IMR-90 (cell line): ENCODE measurements at regions not wholly inside any gene's neighbourhood (a gene's known extent, or its start where the extent isn't known, plus 50 kb on each side); places are given as distances from the start of the nearest gene placed in this dataset.

Experiments
- ATAC-seq: fragments of 200-7000 bp; cut with Tn5 transposase; 2 replicates; pipeline ENCODE4 v1.9.1; 2020; ENCODE audit warnings: low read depth, mild to moderate bottlenecking, moderate library complexity
- BruUV-seq: library from RNA; stranded (reverse); fragments of 400-500 nt; replicated peaks from 2 replicates; lab custom pipeline; 2021; lab: Mats Ljungman, UMichigan
- CTCF ChIA-PET: fragments of 300-600 bp; formaldehyde crosslinking; extraction: SDS; loops from one replicate; lab custom pipeline; 2021; ENCODE audit warnings: antibody characterized with exemption; lab: Yijun Ruan, JAX
- POLR2A ChIA-PET: fragments of 300-600 bp; sonication (Branson Sonifier 250); formaldehyde crosslinking; loops from one replicate; lab custom pipeline; 2022; ENCODE audit warnings: antibody characterized with exemption; ENCODE audit not compliant: unreplicated experiment; lab: Charles Lee
- DNase-seq: peaks from one replicate; pipeline ENCODE4 v3.0.0; 2013
- H2AFZ ChIP-seq: replicated peaks from 2 replicates; pipeline ENCODE3; 2013; ENCODE audit warnings: low read length, mild to moderate bottlenecking; ENCODE audit not compliant: poor library complexity
- H2AK5ac ChIP-seq: 2 replicates; pipeline ENCODE4 v1.6.1; 2013; ENCODE audit warnings: low read depth, low read length, inconsistent platforms
- H2AK9ac ChIP-seq: replicated peaks from 2 replicates; pipeline ENCODE3; 2013; ENCODE audit warnings: mild to moderate bottlenecking, low read depth, low read length, moderate library complexity; ENCODE audit not compliant: poor library complexity
- H2BK120ac ChIP-seq: 2 replicates; pipeline ENCODE4 v1.6.1; 2013; ENCODE audit warnings: low read depth, low read length, inconsistent platforms
- H2BK15ac ChIP-seq: 3 replicates; pipeline ENCODE4 v1.6.1; 2013; ENCODE audit warnings: low read depth, low read length, inconsistent platforms
- H2BK20ac ChIP-seq: 2 replicates; pipeline ENCODE4 v1.6.1; 2013; ENCODE audit warnings: low read depth, mild to moderate bottlenecking, inconsistent platforms, low read length, moderate library complexity
- H2BK5ac ChIP-seq: 2 replicates; pipeline ENCODE4 v1.6.1; 2013; ENCODE audit warnings: mild to moderate bottlenecking, low read depth, low read length, inconsistent platforms; ENCODE audit not compliant: poor library complexity, severe bottlenecking
- H3K14ac ChIP-seq: replicated peaks from 2 replicates; pipeline ENCODE4 v1.6.1; 2013; ENCODE audit warnings: low read depth, low read length, inconsistent platforms
- H3K18ac ChIP-seq: 2 replicates; pipeline ENCODE4 v1.6.1; 2013; ENCODE audit warnings: low read depth, low read length, control low read depth
- H3K23ac ChIP-seq: 2 replicates; pipeline ENCODE4 v1.6.1; 2013; ENCODE audit warnings: low read depth, low read length, inconsistent platforms
- H3K27ac ChIP-seq: 2 replicates; pipeline ENCODE4 v1.5.1; 2013; ENCODE audit warnings: mild to moderate bottlenecking, control low read depth, low read length; ENCODE audit not compliant: insufficient read depth
- H3K27me3 ChIP-seq: 2 replicates; pipeline ENCODE4 v1.6.1; 2013; ENCODE audit warnings: low read length; ENCODE audit not compliant: control insufficient read depth, insufficient read depth
- H3K36me3 ChIP-seq: 2 replicates; pipeline ENCODE4 v1.6.1; 2013; ENCODE audit warnings: low read length, mixed read lengths; ENCODE audit not compliant: control insufficient read depth, insufficient read depth
- H3K4ac ChIP-seq: 2 replicates; pipeline ENCODE4 v1.6.1; 2013; ENCODE audit warnings: low read depth, low read length, inconsistent platforms
- H3K4me1 ChIP-seq: 2 replicates; pipeline ENCODE4 v1.6.1; 2013; ENCODE audit warnings: low read length, mixed read lengths; ENCODE audit not compliant: control insufficient read depth, insufficient read depth
- H3K4me2 ChIP-seq: 2 replicates; pipeline ENCODE4 v1.6.1; 2013; ENCODE audit warnings: low read depth, mild to moderate bottlenecking, control low read depth, low read length, moderate library complexity
- H3K4me3 ChIP-seq: 2 replicates; pipeline ENCODE4 v1.5.1; 2013; ENCODE audit warnings: low read depth, mild to moderate bottlenecking, control low read depth, low read length, moderate library complexity; ENCODE audit not compliant: insufficient read depth
- H3K56ac ChIP-seq: 2 replicates; pipeline ENCODE4 v1.6.1; 2013; ENCODE audit warnings: low read length, inconsistent platforms; ENCODE audit not compliant: insufficient read depth; ENCODE audit errors: extremely low read depth
- H3K79me1 ChIP-seq, 2 experiments: 2 replicates each; pipeline ENCODE4 v1.6.1; 2013; ENCODE audit warnings: low read length in 2 of 2, inconsistent platforms in 1 of 2, low read depth in 1 of 2
- H3K9ac ChIP-seq: 2 replicates; pipeline ENCODE4 v1.6.1; 2013; ENCODE audit warnings: low read depth, low read length, control low read depth
- H3K9me1 ChIP-seq: 2 replicates; pipeline ENCODE4 v1.6.1; 2013; ENCODE audit warnings: low read length, inconsistent platforms; ENCODE audit not compliant: insufficient read depth
- H3K9me3 ChIP-seq: 2 replicates; pipeline ENCODE4 v1.6.1; 2013; ENCODE audit warnings: low read length; ENCODE audit not compliant: control insufficient read depth, insufficient read depth
- H4K20me1 ChIP-seq: 2 replicates; pipeline ENCODE4 v1.6.1; 2013; ENCODE audit warnings: low read length, inconsistent platforms; ENCODE audit not compliant: insufficient read depth
- H4K5ac ChIP-seq: 2 replicates; pipeline ENCODE4 v1.6.1; 2013; ENCODE audit warnings: mild to moderate bottlenecking, low read depth, low read length, control low read depth
- H4K8ac ChIP-seq, 2 experiments: 2 replicates each; pipeline ENCODE4 v1.6.1; 2013; ENCODE audit warnings: low read depth in 2 of 2, low read length in 2 of 2, control low read depth in 1 of 2, inconsistent platforms in 1 of 2
- H4K91ac ChIP-seq: 2 replicates; pipeline ENCODE4 v1.6.1; 2013; ENCODE audit warnings: low read depth, low read length, inconsistent platforms; ENCODE audit not compliant: insufficient read depth
- BHLHE40 ChIP-seq: fragments of 150-350 bp; IDR thresholded peaks from 2 replicates; pipeline ENCODE4 v1.6.1; 2016; ENCODE audit warnings: mild to moderate bottlenecking, low read depth, low read length
- CEBPB ChIP-seq: IDR thresholded peaks from 2 replicates; pipeline ENCODE4 v1.6.1; 2012; ENCODE audit warnings: low read depth, low read length, improper control_type of control experiment
- CHD1 ChIP-seq: IDR thresholded peaks from 2 replicates; pipeline ENCODE4 v1.6.1; 2012; ENCODE audit warnings: low read depth, low read length, improper control_type of control experiment
- CTCF ChIP-seq: conservative IDR thresholded peaks from 2 replicates; pipeline ENCODE4 v1.5.1; 2012; ENCODE audit warnings: mild to moderate bottlenecking, low read depth, low read length, improper control_type of control experiment
- FOS ChIP-seq: fragments of 150-350 bp; IDR thresholded peaks from 2 replicates; pipeline ENCODE4 v1.6.1; 2016; ENCODE audit warnings: low read depth, low read length
- MAFK ChIP-seq: IDR thresholded peaks from 2 replicates; pipeline ENCODE4 v1.6.1; 2012; ENCODE audit warnings: low read depth, low read length, improper control_type of control experiment
- MAZ ChIP-seq: IDR thresholded peaks from 2 replicates; pipeline ENCODE4 v1.6.1; 2012; ENCODE audit warnings: low read depth, mild to moderate bottlenecking, low read length, improper control_type of control experiment, moderate library complexity, borderline replicate concordance
- MXI1 ChIP-seq: IDR thresholded peaks from 2 replicates; pipeline ENCODE4 v1.6.1; 2012; ENCODE audit warnings: low read depth, mild to moderate bottlenecking, low read length, moderate library complexity, borderline replicate concordance
- POLR2A ChIP-seq: IDR thresholded peaks from 2 replicates; pipeline ENCODE4 v1.6.1; 2012; ENCODE audit warnings: mild to moderate bottlenecking, low read depth, low read length
- RAD21 ChIP-seq: IDR thresholded peaks from 2 replicates; pipeline ENCODE4 v1.6.1; 2012; ENCODE audit warnings: low read length, improper control_type of control experiment
- RCOR1 ChIP-seq: IDR thresholded peaks from 2 replicates; pipeline ENCODE4 v1.6.1; 2012; ENCODE audit warnings: mild to moderate bottlenecking, low read length, improper control_type of control experiment; ENCODE audit not compliant: insufficient replicate concordance
- RFX5 ChIP-seq: IDR thresholded peaks from 2 replicates; pipeline ENCODE4 v1.8.0; 2012; ENCODE audit warnings: low read depth, mild to moderate bottlenecking, low read length, moderate library complexity
- WGBS, 2 experiments: methylation state at CpG; one replicate each; pipeline versions ENCODE4 v1.1.5 to v1.1.7; 2013; ENCODE audit warnings: missing lambda C conversion rate in 2 of 2; ENCODE audit not compliant: insufficient read length in 1 of 2; ENCODE audit errors: extremely low coverage in 2 of 2; 5-methylcytosine and 5-hydroxymethylcytosine counted together
- dilution Hi-C: fragments of 300-500 bp; cut with HindIII; formaldehyde crosslinking; loops from one replicate; pipeline ENCODE4 v1.14.3; 2018; ENCODE audit warnings: low sequenced_read_pairs; ENCODE audit not compliant: unreplicated experiment
- in situ Hi-C: fragments of 300-500 bp; cut with MboI; formaldehyde crosslinking; loops from 3 replicates; pipeline ENCODE4 v1.14.3; 2019; ENCODE audit warnings: low sequenced_read_pairs, inconsistent platforms, mixed read lengths
- intact Hi-C: fragments of 100-400 bp; cut with micrococcal nuclease; formaldehyde crosslinking; loops from 2 replicates; pipeline ENCODE4 v1.10.0; 2022
- TF ChIP-seq, protein P1 (sequence below): fragments of 150-350 bp; IDR thresholded peaks from 2 replicates; pipeline ENCODE4 v1.6.1; 2017; ENCODE audit warnings: mild to moderate bottlenecking, antibody characterized with exemption, low read length, low read depth

GRCh38 chr2:210966330-210966729 is 409.9 kb downstream of the CPS1 start:
- Histone ChIP-seq H2BK15ac (no peak overlapping the region), H3K18ac (no peak overlapping the region), H3K9me3 (0 out of 2 replicates have a peak, but pooled peaks cover 2% of the 10 kb centered on the region), H3K4me1 (no peaks in the 10 kb centered on the region), H2BK20ac (no peak overlapping the region), H4K8ac (no peak overlapping the region), H3K56ac (no peak overlapping the region), H3K14ac (no peak overlapping the region), H2BK120ac (no peak overlapping the region), H4K91ac (no peak overlapping the region), H3K4me3 (no peak overlapping the region), H3K4me2 (no peak overlapping the region), H2BK5ac (no peak overlapping the region), H3K27me3 (no peaks in the 10 kb centered on the region), H3K4ac (no peak overlapping the region), H2AK9ac (no peak overlapping the region), H2AK5ac (no peak overlapping the region), H3K9ac (no peak overlapping the region), H3K27ac (no peak overlapping the region), H4K5ac (no peak overlapping the region), H2AFZ (no peak overlapping the region), H3K79me1 (no peaks in the 10 kb centered on the region), H4K20me1 (no peaks in the 10 kb centered on the region), H3K23ac (no peak overlapping the region), H3K9me1 (no peaks in the 10 kb centered on the region), H3K36me3 (no peaks in the 10 kb centered on the region)
- intact Hi-C loops (no loop called here), dilution Hi-C loops (no loop called here), in situ Hi-C loops (no loop called here)
- no peak for DNase-seq
- ChIA-PET POLR2A (no interaction called here), CTCF (no interaction called here)
- ATAC-seq, result no peak
- TF ChIP-seq, protein P1, sequence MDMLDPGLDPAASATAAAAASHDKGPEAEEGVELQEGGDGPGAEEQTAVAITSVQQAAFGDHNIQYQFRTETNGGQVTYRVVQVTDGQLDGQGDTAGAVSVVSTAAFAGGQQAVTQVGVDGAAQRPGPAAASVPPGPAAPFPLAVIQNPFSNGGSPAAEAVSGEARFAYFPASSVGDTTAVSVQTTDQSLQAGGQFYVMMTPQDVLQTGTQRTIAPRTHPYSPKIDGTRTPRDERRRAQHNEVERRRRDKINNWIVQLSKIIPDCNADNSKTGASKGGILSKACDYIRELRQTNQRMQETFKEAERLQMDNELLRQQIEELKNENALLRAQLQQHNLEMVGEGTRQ, result no peak
- TF ChIP-seq RFX5 (no peak), BHLHE40 (no peak), FOS (no peak), CTCF (no peak), MAFK (no peak), RAD21 (no peak), RCOR1 (no peak), MAZ (no peak), MXI1 (no peak), POLR2A (no peak), CEBPB (no peak), CHD1 (no peak)
- WGBS, 2 experiments, result no CpG with 5 or more reads among the region's 2 CpGs
- no TSS peak for BruUV-seq
